ENCODE measurements at regions not wholly inside any gene's neighbourhood (a gene's known extent, or its start where the extent isn't known, plus 50 kb on each side); places are given as distances from the start of the nearest gene placed in this dataset.

- no peaks in the 10 kb centered on the region for H3K4me1 Mint-ChIP-seq
Observed at GRCh38 chr14:101178184-101179072, 274.9 kb upstream of the RTL1 start.

GRCh38 chr14:101179691-101180211 lies 276.2 kb upstream of the RTL1 start:
- Mint-ChIP-seq H3K27me3 (peaks cover 0 to 2% of the 10 kb centered on the region in 2 donors), H3K4me3 (no peak overlapping the region), H3K9me3 (no peaks in the 10 kb centered on the region), H3K36me3 (no peaks in the 10 kb centered on the region), H3K4me1 (no peaks in the 10 kb centered on the region), H3K27ac (no peak overlapping the region)
- POLR2A ChIA-PET: no interaction called here
- 86% methylated on average over 11 of the region's 12 CpGs for WGBS (ENCODE audit: insufficient coverage)
- DNase-seq (no peak), ATAC-seq (replicated peaks in 1 of 4) (no peak)
- Histone ChIP-seq H3K9me3 (no peaks in the 10 kb centered on the region), H3K27ac (ENCODE audit: low read length) (no peak overlapping the region), H3K27me3 (replicated peaks in 1 of 2; ENCODE audit: control insufficient read depth in 2 of 2, extremely low read depth in 1 of 2, insufficient read depth in 2 of 2, low read length in 1 of 2) (peaks cover 0 to 21% of the 10 kb centered on the region in 2 experiments), H3K36me3 (ENCODE audit: control insufficient read depth in 2 of 2, extremely low read depth in 1 of 2, insufficient read depth in 1 of 2, low read length in 1 of 2) (no peaks in the 10 kb centered on the region), H3K4me3 (ENCODE audit: control insufficient read depth in 1 of 2, extremely low read depth in 1 of 2, low read length in 1 of 2) (no peak overlapping the region), H3K4me1 (ENCODE audit: control insufficient read depth in 1 of 2, extremely low read depth in 1 of 2, insufficient read depth in 2 of 2, low read length in 2 of 2) (no peaks in the 10 kb centered on the region)
- CTCF ChIA-PET: no interaction called here

More at GRCh38 chr14:101178184-101179072, 274.9 kb upstream of the RTL1 start:
- Mint-ChIP-seq H3K4me3 (no peak overlapping the region), H3K9me3 (peaks cover 0 to 2% (median 0%) of the 10 kb centered on the region in 3 donors), H3K27me3 (peaks cover 2% of the 10 kb centered on the region in 2 donors), H3K27ac (no peak overlapping the region), H3K36me3 (no peaks in the 10 kb centered on the region)
- POLR2A ChIA-PET: no interaction called here
- Histone ChIP-seq H3K36me3 (ENCODE audit: control insufficient read depth in 2 of 2, extremely low read depth in 1 of 2, insufficient read depth in 1 of 2, low read length in 1 of 2) (no peaks in the 10 kb centered on the region), H3K4me3 (ENCODE audit: control insufficient read depth in 1 of 2, extremely low read depth in 1 of 2, low read length in 1 of 2) (no peak overlapping the region), H3K27me3 (replicated peaks in 1 of 2; ENCODE audit: control insufficient read depth in 2 of 2, extremely low read depth in 1 of 2, insufficient read depth in 2 of 2, low read length in 1 of 2) (peaks cover 0 to 26% of the 10 kb centered on the region in 2 experiments), H3K4me1 (ENCODE audit: control insufficient read depth in 1 of 2, extremely low read depth in 1 of 2, insufficient read depth in 2 of 2, low read length in 2 of 2) (no peaks in the 10 kb centered on the region), H3K9me3 (no peaks in the 10 kb centered on the region), H3K27ac (ENCODE audit: low read length) (no peak overlapping the region)
- no peak for ATAC-seq (replicated peaks in 1 of 4)
- DNase-seq: no peak
- 82% methylated on average over 19 of the region's 22 CpGs for WGBS (ENCODE audit: insufficient coverage)
- CTCF ChIA-PET: no interaction called here

GRCh38 chr14:101181446-101182313 lies 278.2 kb upstream of the RTL1 start:
- Histone ChIP-seq H3K27me3 (replicated peaks in 1 of 2; ENCODE audit: control insufficient read depth in 2 of 2, extremely low read depth in 1 of 2, insufficient read depth in 2 of 2, low read length in 1 of 2) (peaks cover 0 to 28% of the 10 kb centered on the region in 2 experiments), H3K36me3 (ENCODE audit: control insufficient read depth in 2 of 2, extremely low read depth in 1 of 2, insufficient read depth in 1 of 2, low read length in 1 of 2) (no peaks in the 10 kb centered on the region), H3K4me1 (ENCODE audit: control insufficient read depth in 1 of 2, extremely low read depth in 1 of 2, insufficient read depth in 2 of 2, low read length in 2 of 2) (no peaks in the 10 kb centered on the region), H3K27ac (ENCODE audit: low read length) (no peak overlapping the region), H3K4me3 (ENCODE audit: control insufficient read depth in 1 of 2, extremely low read depth in 1 of 2, low read length in 1 of 2) (no peak overlapping the region), H3K9me3 (no peaks in the 10 kb centered on the region)
- ATAC-seq (replicated peaks in 1 of 4): no peak
- 96% methylated on average over 4 of the region's 6 CpGs for WGBS (ENCODE audit: insufficient coverage)
- Mint-ChIP-seq H3K9me3 (no peaks in the 10 kb centered on the region), H3K27me3 (peaks cover 4% of the 10 kb centered on the region in 2 donors), H3K4me1 (no peaks in the 10 kb centered on the region), H3K36me3 (no peaks in the 10 kb centered on the region), H3K27ac (no peak overlapping the region), H3K4me3 (no peak overlapping the region)
- ChIA-PET POLR2A (no interaction called here), CTCF (interaction anchor here in 1 of 2 donors (0.6 kb wide), 1 partner anchor 594 kb away, joined by 3 read pairs; the partner anchor contains the start of gene BEGAIN)
- no peak for DNase-seq

GRCh38 chr14:101182476-101182875 lies 279.0 kb upstream of the RTL1 start:
- H3K27me3 Mint-ChIP-seq: peaks cover 4% of the 10 kb centered on the region in 2 donors
- no peaks in the 10 kb centered on the region for H3K4me1 Mint-ChIP-seq
- no peak overlapping the region for H3K4me3 ChIP-seq (ENCODE audit: control insufficient read depth in 1 of 2, extremely low read depth in 1 of 2, low read length in 1 of 2)
- H3K36me3 ChIP-seq (ENCODE audit: control insufficient read depth in 2 of 2, extremely low read depth in 1 of 2, insufficient read depth in 1 of 2, low read length in 1 of 2): no peaks in the 10 kb centered on the region
- ChIA-PET POLR2A (no interaction called here), CTCF (no interaction called here)
- H3K27ac Mint-ChIP-seq: no peak overlapping the region
- no peaks in the 10 kb centered on the region for H3K4me1 ChIP-seq (ENCODE audit: control insufficient read depth in 1 of 2, extremely low read depth in 1 of 2, insufficient read depth in 2 of 2, low read length in 2 of 2)
- no peaks in the 10 kb centered on the region for H3K36me3 Mint-ChIP-seq
- H3K9me3 Mint-ChIP-seq: no peaks in the 10 kb centered on the region
- ATAC-seq (replicated peaks in 1 of 4): no peak
- peaks cover 0 to 35% of the 10 kb centered on the region in 2 experiments for H3K27me3 ChIP-seq (replicated peaks in 1 of 2; ENCODE audit: control insufficient read depth in 2 of 2, extremely low read depth in 1 of 2, insufficient read depth in 2 of 2, low read length in 1 of 2)
- H3K27ac ChIP-seq (ENCODE audit: low read length): no peak overlapping the region
- WGBS (ENCODE audit: insufficient coverage): no CpG with 5 or more reads among the region's 5 CpGs
- DNase-seq: no peak
- no peak overlapping the region for H3K4me3 Mint-ChIP-seq
- no peaks in the 10 kb centered on the region for H3K9me3 ChIP-seq

- Mint-ChIP-seq H3K27me3 (peaks cover 4% of the 10 kb centered on the region in 2 donors), H3K36me3 (no peaks in the 10 kb centered on the region), H3K9me3 (no peaks in the 10 kb centered on the region), H3K4me1 (no peaks in the 10 kb centered on the region), H3K27ac (no peak overlapping the region), H3K4me3 (no peak overlapping the region)
- POLR2A ChIA-PET: no interaction called here
- H3K27me3 ChIP-seq (replicated peaks in 1 of 2; ENCODE audit: control insufficient read depth in 2 of 2, extremely low read depth in 1 of 2, insufficient read depth in 2 of 2, low read length in 1 of 2): peaks cover 0 to 40% of the 10 kb centered on the region in 2 experiments
- H3K27ac ChIP-seq (ENCODE audit: low read length): no peak overlapping the region
- no peaks in the 10 kb centered on the region for H3K4me1 ChIP-seq (ENCODE audit: control insufficient read depth in 1 of 2, extremely low read depth in 1 of 2, insufficient read depth in 2 of 2, low read length in 2 of 2)
- DNase-seq: no peak
- H3K4me3 ChIP-seq (ENCODE audit: control insufficient read depth in 1 of 2, extremely low read depth in 1 of 2, low read length in 1 of 2): no peak overlapping the region
- H3K36me3 ChIP-seq (ENCODE audit: control insufficient read depth in 2 of 2, extremely low read depth in 1 of 2, insufficient read depth in 1 of 2, low read length in 1 of 2): no peaks in the 10 kb centered on the region
- 84% methylated on average over 21 of the region's 23 CpGs for WGBS (ENCODE audit: insufficient coverage)
- no peaks in the 10 kb centered on the region for H3K9me3 ChIP-seq
- CTCF ChIA-PET: no interaction called here
- ATAC-seq (replicated peaks in 1 of 4): no peak
Observed at GRCh38 chr14:101183376-101184103, 280.0 kb upstream of the RTL1 start.

GRCh38 chr14:101184104-101184455 lies 280.6 kb upstream of the RTL1 start:
- Mint-ChIP-seq H3K27ac (no peak overlapping the region), H3K9me3 (no peaks in the 10 kb centered on the region), H3K27me3 (peaks cover 4% of the 10 kb centered on the region in 2 donors), H3K4me3 (no peak overlapping the region), H3K36me3 (no peaks in the 10 kb centered on the region), H3K4me1 (no peaks in the 10 kb centered on the region)
- Histone ChIP-seq H3K27me3 (replicated peaks in 1 of 2; ENCODE audit: control insufficient read depth in 2 of 2, extremely low read depth in 1 of 2, insufficient read depth in 2 of 2, low read length in 1 of 2) (peaks cover 0 to 40% of the 10 kb centered on the region in 2 experiments), H3K4me3 (ENCODE audit: control insufficient read depth in 1 of 2, extremely low read depth in 1 of 2, low read length in 1 of 2) (no peak overlapping the region), H3K9me3 (no peaks in the 10 kb centered on the region), H3K27ac (ENCODE audit: low read length) (no peak overlapping the region), H3K4me1 (ENCODE audit: control insufficient read depth in 1 of 2, extremely low read depth in 1 of 2, insufficient read depth in 2 of 2, low read length in 2 of 2) (no peaks in the 10 kb centered on the region), H3K36me3 (ENCODE audit: control insufficient read depth in 2 of 2, extremely low read depth in 1 of 2, insufficient read depth in 1 of 2, low read length in 1 of 2) (no peaks in the 10 kb centered on the region)
- DNase-seq (no peak), ATAC-seq (replicated peaks in 1 of 4) (no peak)
- WGBS (ENCODE audit: insufficient coverage): 83% methylated on average over 7 of the region's 12 CpGs
- POLR2A ChIA-PET: no interaction called here
- CTCF ChIA-PET: no interaction called here

Data from T-cell (primary cell).